Lung microvascular endothelial cell (primary cell): ENCODE measurements at regions not wholly inside any gene's neighbourhood (a gene's known extent, or its start where the extent isn't known, plus 50 kb on each side); places are given as distances from the start of the nearest gene placed in this dataset.

Experiments
- DNase-seq, 2 donors: peaks; one replicate each; pipeline versions ENCODE4 v3.0.0 to v3.0.0-alpha.2; 2010; ENCODE audit warnings: low read depth in 2 of 2

DNA sequence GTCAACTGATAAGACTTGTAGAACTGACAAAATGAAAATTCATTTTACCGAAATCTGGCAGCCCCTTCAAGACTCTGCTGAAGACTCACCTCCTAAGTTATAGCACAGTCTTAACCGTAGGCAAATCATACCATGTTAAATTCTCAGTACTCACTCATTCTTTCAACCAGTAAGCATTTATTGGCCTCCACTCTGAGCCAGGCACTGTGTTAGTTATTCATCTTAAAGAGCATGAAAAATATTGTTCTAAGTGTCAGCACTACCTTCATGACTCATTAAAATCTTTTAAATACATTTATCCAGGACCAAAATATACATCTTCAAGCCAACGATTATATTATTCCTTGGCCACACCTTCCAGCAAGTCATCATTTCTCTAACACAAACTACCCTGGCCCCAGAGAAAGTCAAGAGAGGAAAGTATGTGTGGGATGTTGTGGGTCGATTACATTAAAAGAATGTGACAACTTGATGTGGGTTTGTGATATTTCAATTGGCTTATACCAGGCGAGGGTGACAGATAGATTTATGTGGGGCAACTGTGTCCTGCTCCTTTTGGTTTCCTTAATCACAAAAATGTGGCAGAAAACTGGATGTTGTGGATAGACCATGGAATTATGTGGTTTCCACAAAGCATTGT, 55.0 kb downstream of the TMEM30B start:
- no peak for DNase-seq

DNA sequence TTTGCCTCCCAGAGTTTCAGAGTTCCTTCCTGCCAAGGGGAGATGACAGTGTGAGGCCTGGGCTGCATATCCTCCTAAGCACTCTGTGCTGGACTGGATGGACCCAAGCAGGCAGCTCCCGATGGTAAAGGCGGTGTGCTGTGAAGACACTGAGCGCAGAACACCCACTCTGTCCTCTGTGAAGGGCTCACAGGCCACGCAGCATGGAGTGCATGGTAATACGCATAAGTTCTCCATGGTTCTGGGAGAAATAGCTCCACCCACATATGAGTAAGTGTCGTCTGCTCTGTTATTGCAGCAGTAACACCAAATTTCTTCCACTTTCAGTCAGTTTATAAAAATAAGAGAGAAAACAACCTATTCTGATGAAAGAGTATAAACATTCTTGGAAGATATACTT, 55.8 kb downstream of the TMEM30B start:
- no peak for DNase-seq

GRCh38 chr14:61223552-61223951, 57.6 kb downstream of the TMEM30B start:
- no peak for DNase-seq

GRCh38 chr14:61222388-61222787, 58.8 kb downstream of the TMEM30B start:
- no peak for DNase-seq

DNA sequence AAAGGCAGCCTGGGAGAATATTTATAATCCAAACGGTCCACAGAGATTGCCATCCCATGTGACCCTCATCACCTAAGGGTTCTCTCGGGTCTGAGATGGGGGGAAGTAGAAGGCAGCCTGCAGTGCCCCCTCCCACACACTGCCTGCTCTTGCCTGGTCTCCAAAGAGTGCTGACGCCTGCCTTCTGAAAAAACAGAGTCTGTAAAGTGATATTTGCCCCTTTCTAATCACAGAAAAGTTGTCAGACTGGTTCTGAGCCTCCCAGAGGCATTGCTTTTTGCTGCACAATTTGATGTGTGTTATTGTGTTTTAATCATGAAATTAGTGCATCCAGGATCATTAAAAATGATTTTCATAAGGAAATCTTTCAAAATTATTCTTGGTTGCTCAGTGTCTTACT, 59.2 kb downstream of the TMEM30B start:
- no peak for DNase-seq

GRCh38 chr14:61219673-61220072, 61.5 kb downstream of the TMEM30B start:
- no peak for DNase-seq

- no peak for DNase-seq
These were observed 61.9 kb downstream of the TMEM30B start for GRCh38 chr14:61219256-61219655.

DNA sequence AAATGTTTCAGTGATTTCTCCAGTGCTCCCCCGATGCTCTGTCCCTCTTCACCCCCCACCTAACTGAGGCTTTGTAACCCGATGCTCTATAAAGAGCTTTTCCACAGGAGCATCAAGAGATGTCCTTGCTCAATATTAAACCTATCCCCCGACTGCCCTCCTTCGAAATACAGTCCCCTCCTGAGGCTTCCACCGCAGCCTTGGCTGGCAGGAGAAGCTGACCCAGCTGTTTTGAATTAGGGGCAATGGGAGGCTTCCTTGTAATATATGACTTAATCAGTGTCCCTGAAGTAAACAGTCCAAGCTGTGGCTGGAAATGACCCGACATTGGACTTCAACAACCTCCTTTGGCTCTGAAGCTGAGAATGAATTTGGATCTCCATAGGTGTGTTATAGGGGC, 62.4 kb downstream of the TMEM30B start:
- DNase-seq = no peak

DNA sequence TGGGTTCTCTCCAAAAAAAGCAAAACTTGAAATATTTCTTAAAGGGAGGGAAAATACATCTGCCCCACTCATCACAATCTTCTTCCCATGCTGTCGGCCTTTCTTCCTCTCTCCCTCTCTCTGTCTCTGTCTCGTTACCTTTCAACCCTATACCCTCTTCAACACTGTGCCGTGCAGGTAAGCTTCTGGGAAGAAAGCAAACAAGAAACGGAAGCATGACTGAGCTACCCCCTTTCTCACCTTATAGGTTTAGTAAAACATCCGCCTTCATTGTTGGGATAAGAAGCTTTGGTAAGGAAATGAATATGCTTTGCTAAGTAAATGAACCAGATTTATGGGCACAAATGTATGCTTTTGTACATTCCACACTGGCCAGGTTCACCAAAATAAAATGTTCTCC, 63.0 kb downstream of the TMEM30B start:
- no peak for DNase-seq

DNA sequence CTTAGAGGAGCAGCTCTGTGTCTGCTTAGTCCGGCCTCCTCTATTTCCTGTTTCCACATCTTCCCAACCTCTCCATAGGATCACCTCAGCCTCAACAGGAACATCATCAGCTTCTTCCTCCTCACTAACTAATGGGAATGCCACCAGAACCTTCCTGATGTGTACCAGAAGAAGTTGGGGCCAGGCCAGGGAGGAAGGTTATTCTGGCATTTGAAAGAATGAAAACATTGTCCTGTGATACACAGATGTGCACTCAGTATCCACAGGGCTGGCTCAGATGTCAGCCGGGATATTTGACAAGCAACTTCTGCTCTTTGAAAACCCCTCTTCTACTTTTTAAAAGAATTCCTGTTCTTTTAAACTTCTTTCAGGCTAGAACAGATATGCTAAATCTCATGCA, 63.6 kb downstream of the TMEM30B start:
- DNase-seq = no peak

- DNase-seq = no peak
These were observed 65.7 kb downstream of the TMEM30B start for GRCh38 chr14:61215222-61216020.

- DNase-seq = no peak
These were observed 67.2 kb downstream of the TMEM30B start for GRCh38 chr14:61213920-61214319.

GRCh38 chr14:61213191-61213621, 67.9 kb downstream of the TMEM30B start:
- no peak for DNase-seq

- DNase-seq = no peak
These were observed 68.6 kb downstream of the TMEM30B start for GRCh38 chr14:61212546-61212945.

DNA sequence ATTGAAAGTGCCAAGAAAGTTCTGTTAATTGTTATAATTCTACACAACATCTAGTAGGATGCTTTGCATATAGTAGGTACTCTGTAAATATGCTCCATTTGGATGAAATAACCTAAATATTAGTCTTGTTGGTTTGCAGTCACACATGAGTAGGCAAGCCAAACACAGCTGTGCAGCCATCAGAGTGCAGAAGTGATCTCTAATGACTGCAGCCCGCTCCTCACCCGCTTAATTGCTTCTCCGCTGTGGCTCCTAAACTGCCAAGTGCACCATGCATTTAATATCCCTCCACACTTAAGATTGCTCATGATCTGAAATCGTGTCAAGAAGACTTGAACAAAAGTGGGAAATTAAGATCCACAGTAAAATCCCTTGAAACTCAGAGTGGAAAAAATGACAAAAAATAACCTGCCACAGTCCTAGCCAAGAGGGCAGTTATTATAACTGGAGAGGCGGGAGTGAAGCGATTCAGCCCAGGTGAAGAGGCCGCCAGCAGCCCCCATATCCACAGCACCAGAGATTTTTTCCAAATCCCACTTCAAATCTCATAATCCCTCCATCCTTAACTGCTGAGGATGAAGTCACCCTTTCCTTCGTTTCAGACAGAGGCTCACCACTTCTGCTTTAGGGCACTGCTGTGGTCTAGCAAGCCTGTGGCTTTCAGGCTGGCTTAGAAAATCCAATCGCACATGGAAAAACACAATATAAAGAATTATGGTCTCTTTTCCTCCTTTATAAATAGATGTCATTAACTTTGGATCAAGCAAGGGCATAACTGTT, 69.5 kb downstream of the TMEM30B start:
- no peak for DNase-seq

DNA sequence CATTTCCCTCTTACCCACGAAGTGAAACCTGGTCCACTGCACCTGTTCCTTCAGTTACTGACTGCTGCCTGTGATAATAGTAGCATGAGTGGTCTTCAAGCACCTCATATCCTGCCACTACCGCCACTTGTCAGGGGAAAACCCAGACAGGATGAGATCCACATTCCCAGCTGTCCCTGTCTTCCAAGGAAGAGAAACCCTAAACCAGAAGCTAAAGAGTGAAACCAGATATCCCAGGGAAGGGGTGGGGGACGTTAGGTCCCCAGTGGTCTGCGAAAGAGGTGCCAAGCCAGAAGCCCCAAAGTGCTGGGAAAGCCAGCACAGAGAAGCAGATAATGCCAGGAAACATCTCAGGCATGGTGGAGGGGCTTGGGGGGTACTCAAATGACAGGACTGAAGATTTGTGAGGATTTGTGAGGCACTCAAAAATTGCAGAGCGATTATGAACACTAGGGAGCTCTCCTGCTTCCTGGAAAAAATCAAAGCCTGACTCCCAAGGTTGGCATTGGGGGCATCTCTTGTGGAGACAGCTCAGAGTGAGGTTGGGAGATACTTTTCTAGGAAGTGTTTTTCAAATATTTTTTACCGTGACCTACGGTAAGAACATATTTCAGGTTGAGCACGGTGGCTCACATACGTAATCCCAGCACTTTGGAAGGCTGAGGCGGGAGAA, 77.9 kb downstream of the TMEM30B start:
- no peak for DNase-seq

DNA sequence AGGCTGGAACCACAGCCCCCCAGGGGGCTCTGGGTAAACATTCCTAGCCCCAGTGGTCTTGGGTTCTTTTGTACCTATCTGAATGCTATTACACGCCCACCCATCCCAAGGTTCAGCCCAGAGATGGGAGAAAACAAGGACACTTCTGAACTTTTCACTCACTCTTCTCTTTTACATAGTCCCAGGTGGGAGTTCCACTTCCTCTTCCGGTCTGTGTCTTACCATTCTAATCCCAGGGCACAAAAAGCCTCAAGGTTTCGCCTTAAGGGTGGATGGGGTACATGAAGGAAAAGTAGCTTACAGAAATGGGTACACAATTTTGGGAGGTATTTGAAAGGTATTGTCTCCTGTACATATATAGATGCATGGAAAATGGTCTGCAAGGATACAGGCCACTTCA, 79.0 kb downstream of the TMEM30B start:
- no peak for DNase-seq

- no peak for DNase-seq
These were observed 80.0 kb downstream of the TMEM30B start for GRCh38 chr14:61201171-61201570.

DNA sequence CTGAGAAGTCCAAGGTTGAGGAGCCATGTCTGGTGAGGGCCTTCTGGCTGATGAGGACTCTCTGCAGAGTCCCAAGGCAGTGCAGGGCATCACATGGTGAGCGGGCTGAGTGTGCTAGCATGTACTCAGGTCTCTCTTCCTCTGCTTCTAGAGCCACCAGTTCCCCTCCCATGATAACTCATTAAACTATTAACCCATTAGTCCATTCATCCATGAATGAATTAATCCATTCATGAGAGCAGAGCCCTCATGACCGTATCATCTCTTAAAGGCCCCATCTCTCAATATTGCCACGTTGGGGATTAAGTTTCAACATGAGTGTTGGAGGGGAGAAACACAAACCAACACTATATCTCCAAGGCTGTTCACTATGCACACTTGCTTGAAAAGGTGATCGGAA, 83.7 kb downstream of the TMEM30B start:
- no peak for DNase-seq

DNA sequence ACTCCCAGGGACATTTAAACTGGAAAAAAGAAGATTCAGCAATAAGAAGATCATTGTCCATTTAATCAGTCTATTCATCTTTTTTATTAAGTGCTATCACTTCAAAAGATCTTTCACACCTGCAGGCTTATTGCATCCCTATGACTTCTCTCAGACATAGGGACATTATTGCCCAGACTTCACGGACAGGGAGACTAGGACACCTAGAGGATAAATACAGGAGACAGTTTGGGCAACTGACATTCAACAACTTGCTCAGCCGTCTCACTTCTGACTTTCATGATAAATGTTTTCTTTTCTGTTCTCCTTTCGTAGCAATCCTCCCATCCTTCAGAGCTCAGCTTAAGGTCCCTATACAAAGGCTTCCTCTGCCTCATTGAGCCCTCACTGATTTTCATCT, 84.3 kb downstream of the TMEM30B start:
- DNase-seq = peak; percentile 40 to 67

GRCh38 chr14:61196034-61196433, 85.1 kb downstream of the TMEM30B start:
- DNase-seq = no peak

GRCh38 chr14:61193476-61193875, 87.7 kb downstream of the TMEM30B start:
- DNase-seq = no peak
